NCI-H146 treated with DMSO at 0.1 percent for 48 hours (cell line): ENCODE measurements at regions not wholly inside any gene's neighbourhood (a gene's known extent, or its start where the extent isn't known, plus 50 kb on each side); places are given as distances from the start of the nearest gene placed in this dataset.
"Not testable (repeated sequence)": the region's sequence is repeated elsewhere in the genome, so short reads cannot be mapped to it uniquely, and the experiment has no call there.

Experiments
- DNase-seq: peaks from one replicate; lab custom pipeline; 2025; ENCODE audit not compliant: unreplicated experiment; lab: John Stamatoyannopoulos, UW

DNA sequence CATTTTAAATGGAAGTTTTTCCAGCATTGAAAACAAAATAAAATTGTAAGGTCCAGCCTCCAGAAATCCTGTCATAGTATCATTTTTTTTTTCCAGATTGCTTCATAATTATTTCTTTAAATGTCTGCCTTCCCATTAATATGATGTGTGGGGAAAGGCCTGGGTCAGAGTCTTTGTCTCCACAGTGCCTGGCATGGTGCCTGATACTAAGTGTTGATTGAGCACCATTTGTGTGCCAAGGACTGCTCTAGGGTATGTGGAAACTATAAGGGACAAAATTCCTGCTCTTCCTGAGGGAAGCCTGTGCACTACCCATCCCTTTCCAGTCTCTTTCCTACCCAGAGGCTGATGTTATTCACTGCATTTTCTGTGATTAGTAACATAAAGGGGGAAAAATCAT, 53.1 kb upstream of the BEND4 start:
- DNase-seq = no peak

DNA sequence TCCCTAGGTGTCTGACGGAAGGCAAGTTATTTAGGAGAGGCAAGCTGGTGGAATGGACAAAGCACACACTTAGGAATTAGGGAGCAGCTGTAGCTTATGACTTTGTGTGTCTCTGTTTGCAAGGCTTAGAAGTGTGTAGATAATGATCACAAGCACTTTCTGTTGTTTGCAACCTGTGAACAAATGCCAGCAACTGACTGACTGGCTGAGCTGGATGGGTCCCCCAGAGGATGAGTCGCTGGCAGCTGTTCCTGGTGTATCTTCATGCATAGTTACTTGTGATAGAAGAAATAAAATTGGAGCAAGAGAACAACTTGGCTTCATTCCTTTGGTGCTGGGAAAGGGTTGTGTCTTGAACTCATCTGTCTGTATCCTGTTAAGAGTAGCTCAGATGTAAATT, 64.2 kb upstream of the BEND4 start:
- no peak for DNase-seq

DNA sequence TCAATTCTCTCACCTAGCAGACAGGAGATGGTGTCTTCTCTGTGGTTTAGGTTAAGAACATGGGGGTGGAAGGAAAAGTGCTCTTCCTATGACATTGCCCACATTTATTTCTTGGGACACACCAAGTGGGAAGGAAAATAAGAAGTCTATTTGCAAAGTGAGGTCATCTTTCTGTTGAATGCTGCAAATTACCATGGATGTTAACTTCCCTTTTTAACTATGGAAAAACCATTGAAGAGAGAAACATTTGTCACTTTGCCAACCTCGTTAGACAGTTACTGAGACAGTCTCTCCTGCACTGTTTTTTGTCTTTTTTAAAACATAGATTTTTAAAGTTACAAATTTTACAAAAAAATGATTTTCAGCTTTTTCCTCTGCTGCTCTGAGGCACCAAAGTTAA, 72.8 kb upstream of the BEND4 start:
- DNase-seq = no peak

DNA sequence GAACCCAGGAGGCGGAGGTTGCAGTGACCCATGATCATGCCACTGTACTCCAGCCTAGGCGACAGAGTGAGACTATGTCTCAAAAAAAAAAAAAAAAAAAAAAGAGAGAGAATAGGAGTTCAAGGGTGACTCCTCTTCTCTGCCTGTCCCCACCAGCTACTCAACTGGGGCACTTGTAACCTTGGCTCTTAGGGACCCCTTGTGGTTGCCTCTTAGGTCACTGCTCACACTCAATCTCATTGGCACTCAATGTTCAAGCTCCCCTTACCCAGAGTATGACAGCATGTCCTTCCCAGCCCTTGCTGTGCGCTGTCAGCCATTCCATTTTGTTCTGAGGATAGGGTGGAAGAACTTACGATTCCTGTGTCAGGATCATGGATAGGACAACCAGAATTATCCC, 82.4 kb upstream of the BEND4 start:
- no peak for DNase-seq

DNA sequence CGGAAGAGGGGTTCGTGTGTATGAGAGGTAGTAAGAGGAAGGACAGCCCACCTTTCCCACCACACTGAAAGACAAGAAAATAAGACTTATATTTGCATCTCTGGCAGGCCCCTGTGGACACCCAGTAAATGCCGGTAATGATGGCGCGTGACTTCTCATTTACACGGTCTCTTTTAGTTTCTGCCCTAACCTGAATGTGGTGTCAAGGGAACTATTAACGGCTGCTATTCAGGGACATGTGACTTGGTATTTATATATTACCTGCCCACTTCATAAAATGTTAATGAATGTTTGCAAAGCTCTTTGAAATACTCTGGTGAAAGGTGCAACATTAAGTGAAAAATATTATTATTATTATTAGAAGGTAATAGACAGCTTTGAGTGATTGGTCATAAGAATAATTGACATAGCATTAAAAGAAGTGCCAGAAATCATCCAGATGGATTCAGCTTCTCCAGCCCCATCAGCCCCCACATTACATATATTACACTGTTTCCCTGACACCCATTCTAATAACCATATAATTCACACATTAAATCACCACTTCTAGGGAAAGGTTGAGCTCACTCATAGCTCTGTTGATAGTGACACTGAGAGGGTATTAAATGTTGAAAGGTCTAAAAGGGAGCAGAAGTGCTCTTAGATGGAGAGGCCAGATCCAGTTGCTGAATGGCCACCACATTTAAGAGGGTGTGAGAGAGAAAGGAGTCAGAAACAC, 83.0 kb upstream of the BEND4 start:
- DNase-seq = no peak

DNA sequence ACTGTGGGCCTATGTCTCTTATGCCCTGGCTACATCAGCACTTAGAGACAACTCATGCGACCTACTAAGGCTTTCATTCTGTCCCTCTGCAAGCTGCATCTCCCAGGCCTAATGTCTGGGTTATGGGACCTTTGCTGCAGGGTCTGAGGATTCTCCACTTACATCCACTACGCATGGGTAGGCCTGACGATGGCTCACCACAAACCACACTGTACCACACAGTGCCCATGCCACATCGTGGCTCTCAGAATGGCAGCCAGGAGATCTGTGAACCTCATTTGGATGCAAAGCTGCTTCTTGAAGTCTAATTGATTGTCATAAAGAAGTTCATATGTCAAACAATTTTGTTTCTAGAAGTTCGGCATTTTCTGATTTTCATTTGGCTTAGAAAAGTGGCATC, 84.6 kb upstream of the BEND4 start:
- no peak for DNase-seq

DNA sequence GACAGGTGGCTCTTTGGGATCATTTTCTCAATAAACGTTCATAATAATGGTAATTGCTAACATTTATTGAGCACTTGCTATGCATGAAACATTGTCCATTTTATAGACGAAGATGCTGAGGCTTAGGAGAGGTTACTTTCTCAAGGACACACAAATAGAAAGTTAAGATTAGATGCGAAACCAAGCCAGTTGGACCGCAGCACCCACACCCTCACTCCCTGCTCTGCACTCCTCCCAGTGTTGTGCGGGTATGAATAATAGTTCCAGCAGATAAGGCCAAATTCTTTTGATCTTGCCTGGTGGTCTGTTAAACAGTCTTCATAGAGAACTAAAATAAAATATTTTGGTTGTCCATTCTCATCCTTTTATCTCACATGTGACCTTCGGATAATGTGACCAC, 85.0 kb upstream of the BEND4 start:
- DNase-seq = no peak

DNA sequence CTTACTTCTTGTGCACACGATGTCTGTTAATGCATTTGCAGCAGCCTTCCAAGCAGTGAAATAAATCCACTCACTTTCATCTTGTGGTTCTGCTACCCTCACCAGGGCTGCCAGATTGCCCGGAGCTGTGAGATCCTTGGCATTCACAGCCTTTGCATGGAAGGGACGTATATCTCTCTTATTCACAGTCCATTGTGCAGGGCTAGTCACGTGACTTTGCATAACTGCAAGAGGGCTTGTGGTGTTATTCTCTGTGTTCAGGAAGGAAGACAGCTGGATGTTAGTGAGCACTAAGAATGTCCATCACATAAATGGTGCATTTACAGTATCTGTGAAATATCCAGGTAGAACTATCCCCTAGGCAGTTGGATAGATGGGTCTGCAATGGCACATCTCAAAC, 96.5 kb upstream of the BEND4 start:
- DNase-seq = no peak

DNA sequence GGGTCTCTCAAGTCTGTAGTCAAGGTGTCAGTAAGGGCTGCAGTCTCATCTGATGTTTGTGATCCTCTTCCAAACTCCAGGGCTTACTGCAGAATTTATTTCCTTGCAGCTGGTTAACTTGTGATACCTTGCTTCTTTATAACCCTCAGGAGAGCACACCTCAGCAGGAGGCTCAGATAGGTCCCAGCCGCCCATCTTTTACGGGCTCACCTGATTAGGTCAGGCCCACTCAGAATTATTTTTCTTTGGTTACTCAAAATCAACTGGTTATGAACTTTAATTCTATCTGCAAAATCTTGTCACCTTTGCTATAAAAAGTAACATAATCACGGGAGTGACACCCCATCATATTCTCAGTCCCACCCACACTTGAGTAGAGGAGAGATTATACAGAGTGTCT, 99.9 kb upstream of the BEND4 start:
- no peak for DNase-seq

DNA sequence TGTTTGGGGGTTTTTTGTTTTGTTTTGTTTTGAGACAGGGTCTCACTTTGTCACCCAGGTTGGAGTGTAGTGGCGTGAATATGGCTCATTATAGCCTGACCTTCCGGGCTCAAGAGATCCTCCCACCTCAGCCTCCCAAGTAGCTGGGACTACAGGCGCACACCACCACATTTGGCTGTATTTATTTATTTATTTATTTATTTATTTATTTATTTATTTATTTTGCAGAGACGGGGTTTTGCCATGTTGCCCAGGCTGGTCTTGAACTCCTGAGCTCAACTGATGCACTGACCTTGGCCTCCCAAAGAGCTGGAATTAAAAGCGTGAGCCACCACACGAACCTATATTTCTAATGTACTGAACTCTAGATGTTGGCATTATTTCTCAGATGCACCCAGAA, 105.2 kb upstream of the BEND4 start:
- DNase-seq = not testable (repeated sequence)

DNA sequence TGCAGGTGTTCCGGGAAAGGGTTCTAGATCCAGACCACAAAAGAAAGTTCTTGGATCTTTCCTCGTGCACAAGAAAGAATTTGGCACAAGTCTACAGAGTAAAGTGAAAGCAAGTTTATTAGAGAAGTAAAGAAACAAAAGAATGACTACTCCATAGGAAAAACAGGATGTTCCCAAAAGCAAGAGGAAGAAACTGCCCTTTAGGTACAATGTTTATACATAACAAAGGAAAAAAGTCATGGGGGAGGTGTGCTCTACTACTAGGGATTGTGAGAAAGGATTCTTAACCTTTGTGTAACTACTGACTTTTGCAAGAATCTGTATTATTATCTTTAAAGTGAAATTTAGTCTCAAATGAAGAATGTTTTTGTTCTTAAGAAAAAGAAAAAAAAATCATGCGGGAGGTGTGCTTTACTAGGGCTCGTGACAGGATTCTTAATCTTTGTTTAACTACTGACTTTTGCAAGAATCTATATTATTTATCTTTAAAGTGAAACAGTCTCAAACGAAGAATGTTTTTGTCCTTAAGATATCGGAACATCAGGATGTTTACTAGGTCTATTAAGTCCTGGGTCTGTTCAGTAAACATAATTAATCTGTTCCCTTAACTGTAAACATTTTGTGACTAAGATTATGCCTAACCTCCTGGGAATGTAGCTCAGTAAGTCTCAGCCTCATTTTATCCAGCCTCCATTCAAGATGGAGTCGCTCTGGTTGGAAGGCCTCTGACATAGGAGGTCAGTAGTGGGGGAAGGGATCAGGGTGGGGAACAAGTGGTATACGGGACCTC, 110.4 kb upstream of the BEND4 start:
- DNase-seq = no peak

DNA sequence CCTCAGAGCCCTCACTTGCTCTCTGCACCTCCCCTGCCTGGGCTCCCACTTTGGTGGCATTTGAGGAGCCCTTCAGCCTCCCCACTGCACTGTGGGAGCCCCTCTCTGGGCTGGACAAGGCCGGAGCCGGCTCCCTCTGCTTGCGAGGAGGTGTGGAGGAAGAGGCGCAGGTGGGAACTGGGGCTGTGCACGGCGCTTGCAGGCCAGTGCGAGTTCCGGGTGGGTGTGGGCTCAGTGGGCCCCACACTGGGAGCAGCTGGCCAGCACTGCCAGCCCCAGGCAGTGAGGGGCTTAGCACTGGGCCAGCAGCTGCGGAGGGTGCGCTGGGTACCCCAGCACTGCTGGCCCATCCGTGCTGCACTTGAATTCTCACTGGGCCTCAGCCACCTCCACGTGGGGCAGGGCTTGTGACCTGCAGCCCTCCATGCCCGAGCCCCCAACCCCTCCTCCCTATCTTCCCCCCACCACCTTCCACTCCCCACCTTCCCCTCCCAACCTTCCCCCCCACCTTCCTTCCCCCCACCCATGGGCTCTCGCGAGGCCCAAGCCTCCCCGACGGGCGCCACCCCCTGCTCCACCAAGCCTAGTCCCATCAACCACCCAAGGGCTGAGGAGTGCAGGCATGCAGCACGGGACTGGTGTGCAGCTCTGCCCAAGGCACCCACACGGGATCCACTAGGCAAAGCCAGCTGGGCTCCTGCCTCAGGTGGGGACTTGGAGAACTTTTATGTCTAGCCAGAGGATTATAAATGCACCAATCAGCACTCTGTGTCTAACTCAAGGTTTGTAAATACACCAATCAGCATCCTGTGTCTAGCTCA, 113.5 kb upstream of the BEND4 start:
- no peak for DNase-seq

DNA sequence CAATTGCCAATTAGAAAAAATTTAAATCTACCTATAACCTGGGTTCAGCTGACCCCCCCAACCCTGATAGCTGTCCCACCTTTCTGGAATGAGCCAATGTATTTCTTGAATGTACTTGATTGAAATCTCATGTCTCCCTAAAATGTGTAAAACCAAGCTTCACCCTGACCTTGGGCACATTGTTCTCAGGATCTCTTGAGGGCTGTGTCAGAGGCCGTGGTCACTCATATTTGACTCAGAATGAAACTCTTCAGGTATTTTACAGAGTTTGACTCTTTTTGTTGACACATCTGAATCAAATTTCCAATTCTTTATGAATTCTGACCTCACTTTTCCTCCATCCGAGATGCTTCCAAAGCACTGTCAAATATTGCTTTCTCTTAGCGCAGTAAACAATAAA, 115.3 kb upstream of the BEND4 start:
- no peak for DNase-seq

DNA sequence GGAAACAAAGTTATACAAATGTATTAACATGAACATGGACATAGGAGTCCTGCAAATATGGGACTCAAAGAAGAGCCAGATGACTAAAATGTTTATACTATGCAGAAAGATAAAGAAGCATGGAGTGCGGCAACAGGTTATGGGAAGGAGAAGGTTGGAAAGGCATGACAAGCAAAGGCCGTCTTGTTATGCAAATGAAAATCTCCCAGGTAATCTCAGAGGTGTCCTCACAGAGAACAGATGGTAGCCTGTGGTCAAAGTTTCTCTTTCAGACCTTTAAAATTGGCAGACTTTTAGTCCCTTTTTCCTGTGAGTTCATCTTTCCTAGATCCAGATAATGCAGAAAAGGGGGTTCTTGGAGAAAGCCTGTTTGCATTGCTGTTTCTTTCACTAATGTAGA, 116.4 kb upstream of the BEND4 start:
- DNase-seq = no peak

DNA sequence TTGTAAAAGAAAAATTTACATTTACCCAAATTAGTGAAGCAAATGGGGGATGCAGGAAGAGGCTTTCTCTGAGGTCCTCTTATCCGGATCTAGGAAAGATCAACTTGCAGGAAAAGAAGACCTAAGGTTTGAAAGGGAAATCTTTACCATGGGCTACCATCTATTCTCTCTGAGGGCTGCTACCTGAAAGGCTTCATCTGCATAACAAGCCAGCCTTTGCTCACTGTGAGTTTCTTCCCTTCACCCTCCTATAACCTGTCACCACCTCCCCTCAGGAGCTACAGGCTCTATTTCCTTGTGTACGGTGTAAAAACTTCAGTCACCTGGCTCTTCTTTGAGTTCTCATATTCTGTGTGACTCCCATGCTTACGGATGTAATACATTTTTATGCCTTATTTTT, 118.6 kb upstream of the BEND4 start:
- no peak for DNase-seq

DNA sequence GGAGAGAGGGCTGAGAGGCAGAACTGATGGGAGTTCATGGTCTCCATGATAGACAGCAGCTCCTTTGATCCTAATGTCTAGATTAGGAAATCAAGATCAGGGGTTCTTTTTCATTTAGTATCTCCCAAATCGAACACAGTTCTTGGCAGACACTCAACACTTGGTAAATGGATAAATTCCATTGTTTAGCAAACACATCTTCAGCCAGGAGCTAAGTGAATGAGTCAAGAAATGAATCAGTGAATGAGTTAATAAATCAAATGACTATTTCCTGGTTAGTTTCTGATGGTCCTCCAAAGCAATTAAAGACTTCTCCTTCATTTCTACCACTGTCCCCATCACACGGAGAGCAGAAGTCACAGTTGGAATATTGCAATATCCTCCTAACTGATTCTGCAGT, 120.0 kb upstream of the SHISA3 start:
- no peak for DNase-seq

DNA sequence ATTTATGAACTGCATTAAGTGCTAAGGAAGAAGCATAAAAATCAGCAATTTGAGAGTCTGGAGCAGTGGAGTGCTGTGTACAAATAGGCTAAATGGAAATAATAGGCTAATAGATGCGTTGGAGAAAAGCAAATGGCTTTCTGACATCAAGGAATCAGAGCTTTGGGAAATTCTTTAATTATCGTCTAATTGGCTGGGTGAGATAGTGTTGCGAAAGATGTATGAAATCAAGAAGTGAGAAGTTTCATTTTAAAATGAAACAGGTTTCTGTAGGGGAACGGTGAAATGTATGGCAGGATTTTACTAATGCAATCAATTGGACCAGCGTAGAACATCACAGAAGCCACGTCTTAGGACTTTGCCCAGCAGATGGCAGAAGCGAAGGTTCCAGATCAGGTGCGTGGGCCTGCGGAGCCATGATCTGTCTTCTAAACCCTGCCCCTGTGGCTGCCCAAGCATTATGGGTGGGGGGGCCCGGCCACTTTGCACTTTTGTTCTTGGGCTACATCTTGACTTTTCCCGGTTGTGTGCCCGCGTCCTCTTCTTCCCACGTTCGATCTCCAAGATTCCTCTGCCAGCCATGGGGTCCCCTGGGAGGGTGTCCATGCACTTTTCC, 118.5 kb upstream of the SHISA3 start:
- DNase-seq = no peak

DNA sequence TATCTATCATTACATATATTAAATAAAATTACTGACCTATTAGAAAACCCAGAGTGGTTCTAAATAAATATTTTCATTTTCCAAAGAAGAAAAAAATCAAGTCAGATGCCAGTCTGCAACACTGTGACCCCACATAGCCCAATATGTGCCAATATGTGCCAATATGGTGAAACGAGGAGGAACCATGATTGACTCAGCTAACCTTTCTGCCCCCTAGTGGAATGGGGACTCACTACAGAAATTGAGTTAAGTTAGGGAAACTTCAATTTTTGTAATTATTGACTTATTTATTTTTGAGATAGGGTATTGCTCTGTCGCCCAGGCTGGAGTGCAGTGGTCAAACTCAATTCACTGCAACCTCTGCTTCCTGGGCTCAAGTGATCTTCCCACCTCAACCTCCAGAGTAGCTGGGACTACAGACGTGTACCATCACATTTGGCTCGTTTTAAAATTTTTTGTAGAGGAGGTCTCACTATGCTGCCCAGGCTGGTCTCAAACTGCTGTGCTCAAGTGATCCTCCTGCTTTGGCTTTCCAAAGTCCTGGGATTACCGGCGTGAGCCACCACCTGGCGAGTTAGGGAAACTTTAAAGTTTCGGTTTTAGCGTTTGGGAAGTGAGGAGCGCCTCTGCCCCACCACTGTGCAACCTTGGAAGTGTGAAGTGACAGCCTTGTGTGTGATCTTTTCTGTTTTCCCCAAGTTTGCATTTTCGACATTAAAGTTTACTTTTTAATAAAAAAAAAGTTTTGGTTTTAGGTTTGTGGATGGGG, 116.8 kb upstream of the SHISA3 start:
- DNase-seq = no peak

DNA sequence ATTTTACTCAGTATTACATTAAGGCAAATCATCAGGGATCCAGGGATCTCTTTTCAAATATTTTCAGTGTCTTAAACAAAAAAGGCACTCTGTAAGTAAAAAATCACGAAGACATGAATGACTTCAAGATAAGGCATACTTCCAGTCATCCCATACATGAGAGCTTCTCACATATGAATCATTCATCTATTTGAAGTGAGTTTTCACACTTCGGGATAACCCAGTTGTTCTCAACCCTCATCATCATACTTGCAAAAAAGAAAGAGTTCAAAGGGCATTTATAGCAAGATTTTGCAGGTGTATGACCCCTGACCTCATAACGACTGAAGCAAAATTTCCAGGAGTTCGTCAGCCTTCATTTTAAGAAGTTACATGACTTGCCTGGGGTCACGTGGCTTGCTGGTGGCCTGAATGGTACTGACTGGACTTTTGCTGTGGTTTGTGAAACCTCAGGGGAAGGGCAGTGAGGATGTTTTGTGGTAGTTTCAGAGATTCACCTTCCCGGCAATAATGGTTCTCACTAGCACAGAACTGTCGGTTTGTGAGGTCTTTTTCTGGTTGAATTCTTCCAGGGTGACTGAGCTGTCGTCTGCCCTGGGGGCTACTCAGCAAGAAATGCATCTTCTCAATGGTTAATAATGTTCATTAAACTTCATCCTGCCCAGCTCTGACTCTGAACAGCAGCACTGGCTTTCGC, 115.8 kb upstream of the SHISA3 start:
- no peak for DNase-seq
